Hepatocyte (in vitro differentiated cells): ENCODE measurements at regions not wholly inside any gene's neighbourhood (a gene's known extent, or its start where the extent isn't known, plus 50 kb on each side); places are given as distances from the start of the nearest gene placed in this dataset.

ENCODE experiments used
- CTCF ChIP-seq: fragments of 200-600 bp; sonication (generic); IDR thresholded peaks from 2 replicates; pipeline ENCODE4 v1.5.1; 2016; ENCODE audit warnings: antibody characterized with exemption, mild to moderate bottlenecking; ENCODE audit not compliant: poor library complexity
- EZH2 ChIP-seq: fragments of 200-600 bp; sonication (generic); IDR thresholded peaks from 2 replicates; pipeline ENCODE4 v1.6.1; 2016; ENCODE audit warnings: antibody characterized with exemption, mild to moderate bottlenecking, borderline replicate concordance
- EZH2phosphoT487 ChIP-seq: fragments of 200-600 bp; sonication (generic); IDR thresholded peaks from one replicate; pipeline ENCODE4 v1.6.1; 2018; ENCODE audit warnings: antibody characterized with exemption, mild to moderate bottlenecking, low read depth, moderate library complexity; ENCODE audit not compliant: unreplicated experiment, severe bottlenecking

- no peak for TF ChIP-seq CTCF
- TF ChIP-seq EZH2: no peak
- no peak for TF ChIP-seq EZH2phosphoT487
Observed at GRCh38 chr9:99724640-99725039, 97.0 kb upstream of the NR4A3 start.
